Neuronal stem cell (in vitro differentiated cells): ENCODE measurements at regions not wholly inside any gene's neighbourhood (a gene's known extent, or its start where the extent isn't known, plus 50 kb on each side); places are given as distances from the start of the nearest gene placed in this dataset.
"Not testable (repeated sequence)": the region's sequence is repeated elsewhere in the genome, so short reads cannot be mapped to it uniquely, and the experiment has no call there.

Experiments used
- DNase-seq: peaks from one replicate; pipeline ENCODE4 v3.0.0-alpha.2; 2013; ENCODE audit warnings: low spot score
- H2AFZ ChIP-seq: one replicate; pipeline ENCODE4 v1.6.1; 2013; ENCODE audit warnings: mild to moderate bottlenecking, low read length, inconsistent platforms
- H2AK5ac ChIP-seq: 2 replicates; pipeline ENCODE4 v1.6.1; 2013; ENCODE audit warnings: low read depth, mild to moderate bottlenecking, inconsistent platforms, low read length, moderate library complexity, mixed read lengths
- H2BK120ac ChIP-seq: 2 replicates; pipeline ENCODE4 v1.6.1; 2013; ENCODE audit warnings: low read depth, mild to moderate bottlenecking, inconsistent platforms, low read length, moderate library complexity, mixed read lengths
- H2BK12ac ChIP-seq: one replicate; pipeline ENCODE4 v1.6.1; 2013; ENCODE audit warnings: low read length, inconsistent platforms
- H2BK15ac ChIP-seq: 2 replicates; pipeline ENCODE4 v1.6.1; 2013; ENCODE audit warnings: mild to moderate bottlenecking, low read length, inconsistent platforms, mixed read lengths
- H2BK5ac ChIP-seq: one replicate; pipeline ENCODE4 v1.6.1; 2013; ENCODE audit warnings: inconsistent platforms, mild to moderate bottlenecking, low read length, moderate library complexity
- H3K14ac ChIP-seq: one replicate; pipeline ENCODE4 v1.6.1; 2013; ENCODE audit warnings: low read length, inconsistent platforms
- H3K18ac ChIP-seq: 2 replicates; pipeline ENCODE4 v1.6.1; 2013; ENCODE audit warnings: low read length, inconsistent platforms
- H3K23ac ChIP-seq: 2 replicates; pipeline ENCODE4 v1.6.1; 2013; ENCODE audit warnings: low read depth, mild to moderate bottlenecking, mixed read lengths, low read length, inconsistent platforms; ENCODE audit not compliant: poor library complexity
- H3K27ac ChIP-seq: replicated peaks from 3 replicates; pipeline ENCODE4 v1.5.1; 2013; ENCODE audit warnings: low read length, inconsistent platforms
- H3K27me3 ChIP-seq, 3 experiments: 2 replicates each; pipeline ENCODE4 v1.6.1; 2013; ENCODE audit warnings: low read length in 3 of 3, mild to moderate bottlenecking in 2 of 3, inconsistent platforms in 1 of 3, low read depth in 1 of 3, mixed read lengths in 1 of 3, moderate library complexity in 1 of 3; ENCODE audit not compliant: control insufficient read depth in 3 of 3, insufficient read depth in 3 of 3
- H3K36me3 ChIP-seq, 2 donors: replicated peaks in 1 of 2; 2 replicates each; pipeline ENCODE4 v1.6.1; 2013; ENCODE audit warnings: low read length in 2 of 2; ENCODE audit not compliant: control insufficient read depth in 2 of 2, insufficient read depth in 2 of 2
- H3K4ac ChIP-seq: 2 replicates; pipeline ENCODE4 v1.6.1; 2013; ENCODE audit warnings: inconsistent platforms, mild to moderate bottlenecking, low read length, moderate library complexity
- H3K4me1 ChIP-seq, 2 donors: 1 replicate in 1 of 2; 2 replicates in 1 of 2; pipeline ENCODE4 v1.6.1; 2013; ENCODE audit warnings: low read length in 2 of 2, low read depth in 1 of 2; ENCODE audit not compliant: control insufficient read depth in 2 of 2, insufficient read depth in 1 of 2
- H3K4me2 ChIP-seq: one replicate; pipeline ENCODE4 v1.6.1; 2013; ENCODE audit warnings: mild to moderate bottlenecking, low read length, inconsistent platforms; ENCODE audit not compliant: insufficient read depth, poor library complexity, severe bottlenecking
- H3K4me3 ChIP-seq, 2 donors: 2 replicates each; pipeline ENCODE4 v1.5.1; 2013; ENCODE audit warnings: low read length in 2 of 2, mild to moderate bottlenecking in 2 of 2, inconsistent platforms in 1 of 2, moderate library complexity in 1 of 2
- H3K79me1 ChIP-seq: one replicate; pipeline ENCODE4 v1.6.1; 2013; ENCODE audit warnings: low read depth, mild to moderate bottlenecking, inconsistent platforms, low read length, moderate library complexity
- H3K9ac ChIP-seq: one replicate; pipeline ENCODE4 v1.6.1; 2013; ENCODE audit warnings: mild to moderate bottlenecking, low read depth, low read length, inconsistent platforms; ENCODE audit not compliant: poor library complexity
- H3K9me3 ChIP-seq, 2 donors: replicated peaks in 1 of 2; 2 replicates each; pipeline versions ENCODE3 to v1.6.1; 2013; ENCODE audit warnings: low read length in 2 of 2, mild to moderate bottlenecking in 2 of 2, inconsistent platforms in 1 of 2, low read depth in 1 of 2, mixed read lengths in 1 of 2, moderate library complexity in 1 of 2; ENCODE audit not compliant: control insufficient read depth in 2 of 2, insufficient read depth in 1 of 2
- H4K8ac ChIP-seq: one replicate; pipeline ENCODE4 v1.6.1; 2013; ENCODE audit warnings: low read depth, mild to moderate bottlenecking, inconsistent platforms, low read length, moderate library complexity
- H4K91ac ChIP-seq: one replicate; pipeline ENCODE4 v1.6.1; 2013; ENCODE audit warnings: low read length, low read depth, mild to moderate bottlenecking, inconsistent platforms; ENCODE audit not compliant: poor library complexity
- WGBS, 2 donors: extraction: QIAGEN DNeasy Blood & Tissue Kit; methylation state at CpG; one replicate each; pipeline ENCODE4 v1.1.7; 2013; ENCODE audit warnings: missing lambda C conversion rate in 2 of 2, mixed read lengths in 1 of 2; ENCODE audit not compliant: insufficient read length in 2 of 2, insufficient replicate concordance in 1 of 2; ENCODE audit errors: extremely low coverage in 2 of 2; 5-methylcytosine and 5-hydroxymethylcytosine counted together

GRCh38 chr6:112935402-112936078 lies 588.4 kb downstream of the RFPL4B start:
- Histone ChIP-seq H4K8ac (no peak overlapping the region), H3K9me3 (peaks cover 0 to 8% of the 10 kb centered on the region in 2 donors), H4K91ac (no peak overlapping the region), H2BK5ac (no peak overlapping the region), H2BK12ac (no peak overlapping the region), H3K27me3 (no peaks in the 10 kb centered on the region), H2AFZ (peak overlapping the region; percentile 21), H2AK5ac (no peak overlapping the region), H3K4ac (no peak overlapping the region), H2BK15ac (no peak overlapping the region), H2BK120ac (no peak overlapping the region), H3K18ac (no peak overlapping the region), H3K9ac (no peak overlapping the region), H3K14ac (no peak overlapping the region), H3K4me2 (no peak overlapping the region), H3K4me3 (no peak overlapping the region), H3K27ac (no peak overlapping the region), H3K79me1 (no peaks in the 10 kb centered on the region), H3K4me1 (no peaks in the 10 kb centered on the region), H3K23ac (no peak overlapping the region), H3K36me3 (no peaks in the 10 kb centered on the region)
- DNase-seq: no peak
- WGBS, 2 donors: no CpG with 5 or more reads among the region's 2 CpGs

- no peak for DNase-seq
- no peak overlapping the region for H2BK15ac ChIP-seq
- no peak overlapping the region for H3K9ac ChIP-seq
- H3K27me3 ChIP-seq: no peaks in the 10 kb centered on the region
- H3K27ac ChIP-seq: no peak overlapping the region
- H2BK12ac ChIP-seq: no peak overlapping the region
- H2BK120ac ChIP-seq: no peak overlapping the region
- H3K4ac ChIP-seq: no peak overlapping the region
- no peak overlapping the region for H3K23ac ChIP-seq
- no peak overlapping the region for H3K4me2 ChIP-seq
- no peak overlapping the region for H4K8ac ChIP-seq
- no peak overlapping the region for H3K4me3 ChIP-seq
- no peak overlapping the region for H3K14ac ChIP-seq
- H2BK5ac ChIP-seq: no peak overlapping the region
- no peaks in the 10 kb centered on the region for H3K79me1 ChIP-seq
- H2AFZ ChIP-seq: peak overlapping the region; percentile 21
- H3K9me3 ChIP-seq: peaks cover 0 to 8% of the 10 kb centered on the region in 2 donors
- no peaks in the 10 kb centered on the region for H3K36me3 ChIP-seq
- H2AK5ac ChIP-seq: no peak overlapping the region
- H3K18ac ChIP-seq: no peak overlapping the region
- WGBS, 2 donors: no CpG with 5 or more reads among the region's 7 CpGs
- no peaks in the 10 kb centered on the region for H3K4me1 ChIP-seq
- no peak overlapping the region for H4K91ac ChIP-seq
Observed at GRCh38 chr6:112936079-112936472, 588.9 kb downstream of the RFPL4B start.

DNA sequence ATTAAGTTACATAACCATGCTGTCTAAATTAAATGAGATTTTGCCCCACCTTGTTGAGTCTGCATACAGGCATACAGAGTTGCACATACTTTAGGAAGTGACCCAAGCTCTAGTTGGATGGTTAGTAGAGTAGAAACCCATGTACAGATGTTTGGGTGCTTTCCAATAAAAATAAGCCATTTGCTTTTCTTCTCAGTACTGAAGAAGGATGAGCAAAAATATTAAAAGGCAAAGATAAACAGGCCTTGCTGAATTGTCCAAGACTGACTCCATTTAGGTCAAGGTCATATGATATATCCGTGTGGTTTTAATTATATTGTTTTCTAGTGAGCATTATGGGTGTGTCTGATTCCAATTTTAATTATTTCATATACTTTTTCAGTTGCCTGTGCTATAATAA lies 589.4 kb downstream of the RFPL4B start:
- H2BK12ac ChIP-seq: no peak overlapping the region
- H4K8ac ChIP-seq: no peak overlapping the region
- no peak overlapping the region for H2BK5ac ChIP-seq
- H3K27ac ChIP-seq: no peak overlapping the region
- H3K27me3 ChIP-seq: no peaks in the 10 kb centered on the region
- H2AFZ ChIP-seq: no peak overlapping the region
- H3K36me3 ChIP-seq: no peaks in the 10 kb centered on the region
- no peak overlapping the region for H2BK15ac ChIP-seq
- peaks cover 0 to 6% of the 10 kb centered on the region in 2 donors for H3K9me3 ChIP-seq
- H3K4me2 ChIP-seq: no peak overlapping the region
- WGBS, 2 donors: no CpG with 5 or more reads among the region's 1 CpG
- H2BK120ac ChIP-seq: no peak overlapping the region
- no peak overlapping the region for H4K91ac ChIP-seq
- H3K14ac ChIP-seq: no peak overlapping the region
- H3K4me3 ChIP-seq: no peak overlapping the region
- DNase-seq: no peak
- no peaks in the 10 kb centered on the region for H3K79me1 ChIP-seq
- no peak overlapping the region for H3K18ac ChIP-seq
- H3K23ac ChIP-seq: no peak overlapping the region
- H2AK5ac ChIP-seq: no peak overlapping the region
- no peaks in the 10 kb centered on the region for H3K4me1 ChIP-seq
- no peak overlapping the region for H3K9ac ChIP-seq
- no peak overlapping the region for H3K4ac ChIP-seq

- H2BK15ac ChIP-seq, H3K4me1 ChIP-seq, H3K14ac ChIP-seq, H2AFZ ChIP-seq, H2AK5ac ChIP-seq, H3K23ac ChIP-seq, H3K9me3 ChIP-seq, H2BK12ac ChIP-seq, H2BK120ac ChIP-seq, H3K36me3 ChIP-seq, H3K27ac ChIP-seq, DNase-seq, H4K91ac ChIP-seq, H3K4me2 ChIP-seq, H3K9ac ChIP-seq, H3K4me3 ChIP-seq, H3K27me3 ChIP-seq, H2BK5ac ChIP-seq, H3K18ac ChIP-seq, H3K4ac ChIP-seq, H4K8ac ChIP-seq, H3K79me1 ChIP-seq: not testable (repeated sequence)
- WGBS, 2 donors: no CpG with 5 or more reads among the region's 14 CpGs
Observed at GRCh38 chr6:112937690-112938089, 590.6 kb downstream of the RFPL4B start.
